PC-9 (cell line): ENCODE measurements at regions not wholly inside any gene's neighbourhood (a gene's known extent, or its start where the extent isn't known, plus 50 kb on each side); places are given as distances from the start of the nearest gene placed in this dataset.

Experiments
- CTCF ChIP-seq: fragments of 200-600 bp; sonication (generic); conservative IDR thresholded peaks from 2 replicates; pipeline ENCODE4 v1.6.1; 2017; ENCODE audit warnings: mixed run types, antibody characterized with exemption, mild to moderate bottlenecking, moderate library complexity
- EZH2 ChIP-seq: fragments of 200-600 bp; sonication (generic); IDR thresholded peaks from 2 replicates; pipeline ENCODE4 v1.8.0; 2017; ENCODE audit warnings: antibody characterized with exemption, low read depth

- no peak for TF ChIP-seq EZH2
- no peak for TF ChIP-seq CTCF
Observed at GRCh38 chr5:125870256-125870655, 553.0 kb upstream of the GRAMD2B start.
